UCSD-AML1 (cell line): ENCODE measurements at regions not wholly inside any gene's neighbourhood (a gene's known extent, or its start where the extent isn't known, plus 50 kb on each side); places are given as distances from the start of the nearest gene placed in this dataset.

Experiments used
- DNase-seq: peaks from one replicate; lab custom pipeline; 2025; ENCODE audit not compliant: unreplicated experiment; lab: John Stamatoyannopoulos, UW

- DNase-seq: no peak
Measured at GRCh38 chr11:76277298-76278175, 71.2 kb upstream of the WNT11 start.

- DNase-seq: no peak
Measured at GRCh38 chr11:76276781-76277155, 70.5 kb upstream of the WNT11 start.

- no peak for DNase-seq
Measured at GRCh38 chr11:76276046-76276780, 69.9 kb upstream of the WNT11 start.

- no peak for DNase-seq
Measured at GRCh38 chr11:76275446-76275845, 69.1 kb upstream of the WNT11 start.

- no peak for DNase-seq
Measured at GRCh38 chr11:76271068-76271467, 64.8 kb upstream of the WNT11 start.

- DNase-seq: no peak
Measured at GRCh38 chr11:76270389-76270788, 64.1 kb upstream of the WNT11 start.

- no peak for DNase-seq
Measured at GRCh38 chr11:76269661-76270261, 63.5 kb upstream of the WNT11 start.

GRCh38 chr11:76269247-76269646, 62.9 kb upstream of the WNT11 start:
- no peak for DNase-seq

GRCh38 chr11:76268498-76268897, 62.2 kb upstream of the WNT11 start:
- no peak for DNase-seq

GRCh38 chr11:76267556-76267955, 61.3 kb upstream of the WNT11 start:
- DNase-seq: no peak

GRCh38 chr11:76266286-76267100, 60.2 kb upstream of the WNT11 start:
- no peak for DNase-seq

- no peak for DNase-seq
Measured at GRCh38 chr11:76265771-76266241, 59.5 kb upstream of the WNT11 start.

- no peak for DNase-seq
Measured at GRCh38 chr11:76263657-76264056, 57.4 kb upstream of the WNT11 start.

- DNase-seq: no peak
Measured at GRCh38 chr11:76263166-76263565, 56.9 kb upstream of the WNT11 start.

GRCh38 chr11:76260296-76260925, 54.1 kb upstream of the WNT11 start:
- DNase-seq: no peak

GRCh38 chr11:76259299-76259908, 53.1 kb upstream of the WNT11 start:
- no peak for DNase-seq

GRCh38 chr11:76257074-76257719, 50.9 kb upstream of the WNT11 start:
- no peak for DNase-seq

- no peak for DNase-seq
Measured at GRCh38 chr11:76256448-76256847, 50.1 kb upstream of the WNT11 start.
